Ishikawa (cell line): ENCODE measurements at regions not wholly inside any gene's neighbourhood (a gene's known extent, or its start where the extent isn't known, plus 50 kb on each side); places are given as distances from the start of the nearest gene placed in this dataset.

Source experiments
- CEBPB ChIP-seq: IDR thresholded peaks from 2 replicates; pipeline ENCODE4 v1.6.1; 2012
- CREB1 ChIP-seq: IDR thresholded peaks from 2 replicates; pipeline ENCODE4 v1.6.1; 2012; ENCODE audit warnings: low read depth
- EGR1 ChIP-seq: IDR thresholded peaks from 2 replicates; pipeline ENCODE4 v1.6.1; 2012
- EP300 ChIP-seq: IDR thresholded peaks from 2 replicates; pipeline ENCODE4 v1.6.1; 2012; ENCODE audit warnings: borderline replicate concordance
- FOXM1 ChIP-seq: IDR thresholded peaks from 2 replicates; pipeline ENCODE4 v1.6.1; 2012; ENCODE audit warnings: low read depth, borderline replicate concordance
- NFIC ChIP-seq: IDR thresholded peaks from 2 replicates; pipeline ENCODE4 v1.6.1; 2012
- RAD21 ChIP-seq: IDR thresholded peaks from 2 replicates; pipeline ENCODE4 v1.6.1; 2012; ENCODE audit warnings: low read depth
- TAF1 ChIP-seq: IDR thresholded peaks from 2 replicates; pipeline ENCODE4 v1.6.1; 2012; ENCODE audit warnings: low read depth, mild to moderate bottlenecking
- TCF12 ChIP-seq: IDR thresholded peaks from 2 replicates; pipeline ENCODE4 v1.6.1; 2012; ENCODE audit warnings: low read depth
- TEAD4 ChIP-seq: IDR thresholded peaks from 2 replicates; pipeline ENCODE4 v1.6.1; 2012
- YY1 ChIP-seq: IDR thresholded peaks from 2 replicates; pipeline ENCODE4 v1.6.1; 2012; ENCODE audit warnings: low read depth
- ZBTB7A ChIP-seq: IDR thresholded peaks from 2 replicates; pipeline ENCODE4 v1.6.1; 2012; ENCODE audit warnings: low read depth
- TF ChIP-seq, protein P1 (sequence below): IDR thresholded peaks from 2 replicates; pipeline ENCODE4 v1.6.1; 2012
- TF ChIP-seq, protein P2 (sequence below): IDR thresholded peaks from 2 replicates; pipeline ENCODE4 v1.6.1; 2012; ENCODE audit warnings: low read depth, mild to moderate bottlenecking
- TF ChIP-seq, protein P3 (sequence below): IDR thresholded peaks from 2 replicates; pipeline ENCODE4 v1.6.1; 2012

DNA sequence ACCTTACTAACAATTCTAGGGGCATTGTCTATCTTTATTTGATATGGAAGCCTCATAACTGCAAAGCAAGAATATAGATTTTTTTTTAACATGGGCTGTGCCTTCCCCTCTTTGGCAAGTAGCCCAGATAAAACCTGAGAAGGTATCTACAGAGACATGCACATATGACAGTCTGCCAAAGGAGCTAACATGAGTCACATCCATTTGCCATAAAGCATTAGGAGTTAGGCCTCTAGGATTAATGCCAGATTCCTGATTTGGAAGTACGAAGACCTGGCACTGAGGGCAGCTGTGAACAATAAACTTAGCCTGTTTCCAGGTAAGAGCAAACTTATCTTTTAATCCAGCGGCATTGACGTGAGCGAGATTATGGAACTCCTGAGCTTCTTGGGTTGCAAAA, 808.7 kb downstream of the SLC6A15 start:
- peak; percentile 45; the same call in 1 of the 2 replicates for TF ChIP-seq NFIC

DNA sequence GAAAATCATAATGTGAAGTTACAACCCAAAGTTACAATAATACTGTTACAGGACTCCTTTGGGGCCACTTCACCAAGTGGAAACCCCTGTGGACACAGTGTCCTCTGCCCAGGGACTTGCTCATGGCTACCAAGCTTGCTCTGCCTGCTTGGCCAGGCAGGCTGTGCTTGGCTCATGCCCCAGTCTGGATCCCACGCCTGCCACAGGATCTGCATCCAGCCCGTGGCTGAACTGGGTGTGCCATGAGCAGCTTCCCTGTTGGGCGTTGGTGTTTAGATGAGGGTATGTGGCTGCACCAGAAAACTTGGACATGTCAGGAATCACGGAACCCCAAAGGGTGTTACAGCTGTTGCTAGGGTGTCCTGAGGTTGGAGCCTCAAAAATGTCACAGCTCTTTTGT, 820.9 kb downstream of the SLC6A15 start:
- TF ChIP-seq NFIC (no peak), TAF1 (no peak), TEAD4 (no peak), YY1 (no peak), RAD21 (no peak), FOXM1 (no peak), CEBPB (no peak), CREB1 (no peak), EGR1 (no peak), ZBTB7A (no peak), EP300 (no peak), TCF12 (no peak)
- TF ChIP-seq, protein P1, sequence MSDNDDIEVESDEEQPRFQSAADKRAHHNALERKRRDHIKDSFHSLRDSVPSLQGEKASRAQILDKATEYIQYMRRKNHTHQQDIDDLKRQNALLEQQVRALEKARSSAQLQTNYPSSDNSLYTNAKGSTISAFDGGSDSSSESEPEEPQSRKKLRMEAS = no peak
- TF ChIP-seq, protein P2, sequence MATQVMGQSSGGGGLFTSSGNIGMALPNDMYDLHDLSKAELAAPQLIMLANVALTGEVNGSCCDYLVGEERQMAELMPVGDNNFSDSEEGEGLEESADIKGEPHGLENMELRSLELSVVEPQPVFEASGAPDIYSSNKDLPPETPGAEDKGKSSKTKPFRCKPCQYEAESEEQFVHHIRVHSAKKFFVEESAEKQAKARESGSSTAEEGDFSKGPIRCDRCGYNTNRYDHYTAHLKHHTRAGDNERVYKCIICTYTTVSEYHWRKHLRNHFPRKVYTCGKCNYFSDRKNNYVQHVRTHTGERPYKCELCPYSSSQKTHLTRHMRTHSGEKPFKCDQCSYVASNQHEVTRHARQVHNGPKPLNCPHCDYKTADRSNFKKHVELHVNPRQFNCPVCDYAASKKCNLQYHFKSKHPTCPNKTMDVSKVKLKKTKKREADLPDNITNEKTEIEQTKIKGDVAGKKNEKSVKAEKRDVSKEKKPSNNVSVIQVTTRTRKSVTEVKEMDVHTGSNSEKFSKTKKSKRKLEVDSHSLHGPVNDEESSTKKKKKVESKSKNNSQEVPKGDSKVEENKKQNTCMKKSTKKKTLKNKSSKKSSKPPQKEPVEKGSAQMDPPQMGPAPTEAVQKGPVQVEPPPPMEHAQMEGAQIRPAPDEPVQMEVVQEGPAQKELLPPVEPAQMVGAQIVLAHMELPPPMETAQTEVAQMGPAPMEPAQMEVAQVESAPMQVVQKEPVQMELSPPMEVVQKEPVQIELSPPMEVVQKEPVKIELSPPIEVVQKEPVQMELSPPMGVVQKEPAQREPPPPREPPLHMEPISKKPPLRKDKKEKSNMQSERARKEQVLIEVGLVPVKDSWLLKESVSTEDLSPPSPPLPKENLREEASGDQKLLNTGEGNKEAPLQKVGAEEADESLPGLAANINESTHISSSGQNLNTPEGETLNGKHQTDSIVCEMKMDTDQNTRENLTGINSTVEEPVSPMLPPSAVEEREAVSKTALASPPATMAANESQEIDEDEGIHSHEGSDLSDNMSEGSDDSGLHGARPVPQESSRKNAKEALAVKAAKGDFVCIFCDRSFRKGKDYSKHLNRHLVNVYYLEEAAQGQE = no peak
- TF ChIP-seq, protein P3, sequence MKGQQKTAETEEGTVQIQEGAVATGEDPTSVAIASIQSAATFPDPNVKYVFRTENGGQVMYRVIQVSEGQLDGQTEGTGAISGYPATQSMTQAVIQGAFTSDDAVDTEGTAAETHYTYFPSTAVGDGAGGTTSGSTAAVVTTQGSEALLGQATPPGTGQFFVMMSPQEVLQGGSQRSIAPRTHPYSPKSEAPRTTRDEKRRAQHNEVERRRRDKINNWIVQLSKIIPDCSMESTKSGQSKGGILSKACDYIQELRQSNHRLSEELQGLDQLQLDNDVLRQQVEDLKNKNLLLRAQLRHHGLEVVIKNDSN = no peak

DNA sequence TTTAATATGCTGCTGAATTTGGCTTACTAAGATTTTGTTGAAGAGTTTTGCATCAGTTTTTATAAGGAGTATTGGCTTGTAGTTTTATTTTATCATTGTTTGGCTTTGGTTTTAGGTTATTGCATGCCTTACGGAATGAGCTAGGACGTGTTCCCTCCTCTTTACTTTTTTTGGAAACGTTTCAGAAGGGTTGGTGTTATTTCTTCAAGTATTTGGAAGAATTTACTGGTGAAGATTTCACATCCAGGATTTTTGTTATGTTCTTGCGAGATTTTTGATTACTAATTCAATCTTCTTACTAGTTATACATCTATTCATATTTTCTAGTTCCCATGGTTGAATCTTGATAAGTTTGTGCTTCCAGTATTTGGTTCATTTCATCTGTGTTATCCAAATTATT, 823.2 kb downstream of the SLC6A15 start:
- TF ChIP-seq CREB1 (no peak), CEBPB (no peak), EGR1 (no peak), YY1 (no peak), EP300 (no peak), TAF1 (no peak), ZBTB7A (no peak), NFIC (no peak), TEAD4 (no peak), TCF12 (no peak)
- TF ChIP-seq, protein P1 = no peak
- TF ChIP-seq, protein P3 = no peak
- TF ChIP-seq, protein P2 = no peak

DNA sequence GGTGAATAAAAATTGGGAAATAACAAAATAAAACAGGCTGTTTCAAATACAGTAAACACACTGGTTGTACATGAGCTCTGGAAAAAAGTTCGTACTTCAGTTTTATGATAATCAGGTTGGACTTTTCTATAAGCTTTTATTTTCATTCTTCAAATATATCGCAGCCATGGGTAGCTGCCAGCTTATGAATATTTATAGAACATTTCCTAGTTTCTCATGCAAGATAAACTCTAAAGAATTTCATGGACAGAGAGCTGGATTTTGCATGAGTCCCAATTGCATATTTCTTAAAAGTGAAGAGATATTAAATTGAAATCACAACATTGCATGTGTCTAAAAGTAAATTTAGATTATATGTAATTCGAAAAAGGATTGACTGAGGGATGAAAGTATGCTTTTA, 827.6 kb downstream of the SLC6A15 start:
- TF ChIP-seq CEBPB (no peak), YY1 (no peak), NFIC (no peak), FOXM1 (no peak), EGR1 (no peak), TEAD4 (no peak), ZBTB7A (no peak), TCF12 (no peak), EP300 (no peak), TAF1 (no peak), RAD21 (no peak), CREB1 (no peak)
- TF ChIP-seq, protein P3 = no peak
- TF ChIP-seq, protein P2 = no peak
- TF ChIP-seq, protein P1 = no peak
